ENCODE measurements at regions not wholly inside any gene's neighbourhood (a gene's known extent, or its start where the extent isn't known, plus 50 kb on each side); places are given as distances from the start of the nearest gene placed in this dataset.
A peak's percentile ranks its signal among the peaks of the same experiment; 100 is the strongest.

DNA sequence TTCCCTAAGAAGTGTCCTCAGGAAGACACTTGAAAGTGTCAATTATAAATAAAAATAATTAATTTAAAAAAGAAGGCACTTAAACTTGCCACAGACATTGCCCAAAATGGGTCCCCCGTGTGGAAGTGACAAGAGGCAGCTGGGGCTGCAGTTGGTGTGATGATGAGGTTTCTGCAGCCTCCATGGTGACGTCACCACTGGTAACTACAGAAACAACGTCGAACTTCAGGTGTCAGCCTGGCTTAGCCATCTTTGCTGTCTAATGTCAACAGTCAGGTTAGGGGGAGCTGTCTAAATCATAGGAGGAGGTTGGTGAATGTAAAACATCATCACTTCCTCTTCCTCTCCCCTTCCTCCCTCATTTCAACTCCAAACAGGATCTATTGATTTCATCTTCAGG is 328.6 kb downstream of the MN1 start:
- Histone ChIP-seq H3K9ac (ENCODE audit: low read length) (no peak overlapping the region), H3K27me3 (ENCODE audit: insufficient read depth, low read length) (no peaks in the 10 kb centered on the region), H3K79me2 (ENCODE audit: insufficient read depth, low read length) (no peaks in the 10 kb centered on the region), H3K4me1 (ENCODE audit: insufficient read depth, low read length) (peaks cover 37% of the 10 kb centered on the region), H3K36me3 (ENCODE audit: insufficient read depth, low read length) (no peaks in the 10 kb centered on the region), H3K4me2 (ENCODE audit: low read length) (no peak overlapping the region), H3K27ac (ENCODE audit: low read depth, low read length) (no peak overlapping the region), H3K9me3 (ENCODE audit: insufficient read depth, low read depth, low read length) (no peaks in the 10 kb centered on the region), H2AFZ (ENCODE audit: low read depth, low read length) (no peak overlapping the region), H3K4me3 (ENCODE audit: insufficient read depth, low read depth, low read length) (no peak overlapping the region), H4K20me1 (ENCODE audit: insufficient read depth, low read length) (no peaks in the 10 kb centered on the region)
- no peak for TF ChIP-seq EZH2 (IDR thresholded peaks at IDR 0.05; ENCODE audit: insufficient read depth, low read length)
- TF ChIP-seq, protein P1, sequence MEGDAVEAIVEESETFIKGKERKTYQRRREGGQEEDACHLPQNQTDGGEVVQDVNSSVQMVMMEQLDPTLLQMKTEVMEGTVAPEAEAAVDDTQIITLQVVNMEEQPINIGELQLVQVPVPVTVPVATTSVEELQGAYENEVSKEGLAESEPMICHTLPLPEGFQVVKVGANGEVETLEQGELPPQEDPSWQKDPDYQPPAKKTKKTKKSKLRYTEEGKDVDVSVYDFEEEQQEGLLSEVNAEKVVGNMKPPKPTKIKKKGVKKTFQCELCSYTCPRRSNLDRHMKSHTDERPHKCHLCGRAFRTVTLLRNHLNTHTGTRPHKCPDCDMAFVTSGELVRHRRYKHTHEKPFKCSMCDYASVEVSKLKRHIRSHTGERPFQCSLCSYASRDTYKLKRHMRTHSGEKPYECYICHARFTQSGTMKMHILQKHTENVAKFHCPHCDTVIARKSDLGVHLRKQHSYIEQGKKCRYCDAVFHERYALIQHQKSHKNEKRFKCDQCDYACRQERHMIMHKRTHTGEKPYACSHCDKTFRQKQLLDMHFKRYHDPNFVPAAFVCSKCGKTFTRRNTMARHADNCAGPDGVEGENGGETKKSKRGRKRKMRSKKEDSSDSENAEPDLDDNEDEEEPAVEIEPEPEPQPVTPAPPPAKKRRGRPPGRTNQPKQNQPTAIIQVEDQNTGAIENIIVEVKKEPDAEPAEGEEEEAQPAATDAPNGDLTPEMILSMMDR (IDR thresholded peaks at IDR 0.05; ENCODE audit: insufficient read depth, low read depth, low read length), result no peak
- FAIRE-seq, result no peak
- no peak overlapping the region for H3K4me3 Mint-ChIP-seq (ENCODE audit: unreplicated experiment)
- H3K4me1 Mint-ChIP-seq (ENCODE audit: low read depth, unreplicated experiment), result peaks cover 29% of the 10 kb centered on the region
- H3K36me3 Mint-ChIP-seq (ENCODE audit: low read depth, unreplicated experiment), result no peaks in the 10 kb centered on the region
- H3K9me3 Mint-ChIP-seq (ENCODE audit: unreplicated experiment), result no peaks in the 10 kb centered on the region
- no peaks in the 10 kb centered on the region for H3K27me3 Mint-ChIP-seq (ENCODE audit: low read depth, unreplicated experiment)
- peak overlapping the region; percentile 54 for H3K27ac Mint-ChIP-seq (ENCODE audit: unreplicated experiment)
- DNase-seq (ENCODE audit: low read depth), result no peak

DNA sequence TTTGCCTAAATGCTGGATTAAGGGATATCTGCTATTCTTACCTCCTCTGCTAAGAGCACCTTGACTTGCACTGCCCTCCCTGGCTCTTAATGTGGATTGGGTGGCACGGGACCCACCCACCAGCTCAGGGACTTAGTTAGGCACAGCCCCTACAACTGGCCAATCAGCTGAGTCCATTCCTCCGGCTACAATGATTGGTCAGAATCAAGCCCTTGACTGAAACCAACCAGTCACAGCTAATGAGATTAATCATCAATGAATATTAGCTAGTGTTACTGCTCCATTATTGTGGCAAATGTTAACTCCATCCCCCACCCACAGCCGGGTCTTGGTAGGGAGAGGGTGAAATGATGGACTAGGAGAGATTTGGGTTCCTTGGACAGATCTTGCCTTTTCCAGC is 328.0 kb downstream of the MN1 start:
- H3K79me2 ChIP-seq (ENCODE audit: insufficient read depth, low read length), result no peaks in the 10 kb centered on the region
- Mint-ChIP-seq H3K36me3 (ENCODE audit: low read depth, unreplicated experiment) (no peaks in the 10 kb centered on the region), H3K27me3 (ENCODE audit: low read depth, unreplicated experiment) (no peaks in the 10 kb centered on the region), H3K27ac (ENCODE audit: unreplicated experiment) (peak overlapping the region; percentile 54), H3K4me1 (ENCODE audit: low read depth, unreplicated experiment) (peaks cover 29% of the 10 kb centered on the region), H3K9me3 (ENCODE audit: unreplicated experiment) (no peaks in the 10 kb centered on the region), H3K4me3 (ENCODE audit: unreplicated experiment) (no peak overlapping the region)
- DNase-seq (ENCODE audit: low read depth) (no peak), FAIRE-seq (no peak)
- no peaks in the 10 kb centered on the region for H3K36me3 ChIP-seq (ENCODE audit: insufficient read depth, low read length)
- H3K9ac ChIP-seq (ENCODE audit: low read length), result no peak overlapping the region
- no peaks in the 10 kb centered on the region for H3K27me3 ChIP-seq (ENCODE audit: insufficient read depth, low read length)
- peak overlapping the region; percentile 79 for H3K27ac ChIP-seq (ENCODE audit: low read depth, low read length)
- peak overlapping the region; percentile 74 for H3K4me2 ChIP-seq (ENCODE audit: low read length)
- TF ChIP-seq EZH2 (IDR thresholded peaks at IDR 0.05; ENCODE audit: insufficient read depth, low read length), result no peak
- TF ChIP-seq, protein P1 (IDR thresholded peaks at IDR 0.05; ENCODE audit: insufficient read depth, low read depth, low read length), result no peak
- no peak overlapping the region for H2AFZ ChIP-seq (ENCODE audit: low read depth, low read length)
- peaks cover 37% of the 10 kb centered on the region for H3K4me1 ChIP-seq (ENCODE audit: insufficient read depth, low read length)
- no peaks in the 10 kb centered on the region for H4K20me1 ChIP-seq (ENCODE audit: insufficient read depth, low read length)
- H3K9me3 ChIP-seq (ENCODE audit: insufficient read depth, low read depth, low read length), result no peaks in the 10 kb centered on the region
- H3K4me3 ChIP-seq (ENCODE audit: insufficient read depth, low read depth, low read length), result no peak overlapping the region

DNA sequence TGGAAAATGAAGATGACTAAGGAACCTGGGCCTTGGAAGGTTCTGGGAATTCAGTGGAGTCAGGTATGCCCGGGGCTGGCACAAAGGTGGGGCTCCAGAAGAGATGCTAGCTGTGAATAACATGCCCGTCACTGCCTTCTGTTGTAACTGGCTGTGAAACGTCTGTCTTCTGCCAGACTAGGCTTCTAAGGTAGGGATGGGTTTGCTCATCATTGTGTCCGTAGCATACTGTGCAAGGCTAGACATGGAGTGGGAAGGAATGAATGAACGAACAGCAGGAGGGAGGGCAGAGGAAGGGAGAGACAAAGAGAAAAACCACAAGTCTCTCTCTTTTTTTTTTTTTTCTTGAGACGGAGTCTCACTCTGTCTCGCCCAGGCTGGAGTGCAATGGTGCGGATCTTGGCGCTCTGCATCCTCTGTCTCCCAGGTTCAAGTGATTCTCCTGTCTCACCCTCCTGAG is 327.4 kb downstream of the MN1 start:
- no peak overlapping the region for H3K4me3 Mint-ChIP-seq (ENCODE audit: unreplicated experiment)
- Histone ChIP-seq H3K79me2 (ENCODE audit: insufficient read depth, low read length) (no peaks in the 10 kb centered on the region), H3K36me3 (ENCODE audit: insufficient read depth, low read length) (no peaks in the 10 kb centered on the region), H2AFZ (ENCODE audit: low read depth, low read length) (no peak overlapping the region), H3K27ac (ENCODE audit: low read depth, low read length) (peak overlapping the region; percentile 79), H3K9me3 (ENCODE audit: insufficient read depth, low read depth, low read length) (no peaks in the 10 kb centered on the region), H3K4me3 (ENCODE audit: insufficient read depth, low read depth, low read length) (no peak overlapping the region), H4K20me1 (ENCODE audit: insufficient read depth, low read length) (no peaks in the 10 kb centered on the region), H3K27me3 (ENCODE audit: insufficient read depth, low read length) (no peaks in the 10 kb centered on the region), H3K9ac (ENCODE audit: low read length) (peak overlapping the region; percentile 57), H3K4me1 (ENCODE audit: insufficient read depth, low read length) (peaks cover 37% of the 10 kb centered on the region), H3K4me2 (ENCODE audit: low read length) (peak overlapping the region; percentile 74)
- peak overlapping the region; percentile 87 for H3K27ac Mint-ChIP-seq (ENCODE audit: unreplicated experiment)
- H3K36me3 Mint-ChIP-seq (ENCODE audit: low read depth, unreplicated experiment), result no peaks in the 10 kb centered on the region
- H3K4me1 Mint-ChIP-seq (ENCODE audit: low read depth, unreplicated experiment), result peaks cover 29% of the 10 kb centered on the region
- no peaks in the 10 kb centered on the region for H3K27me3 Mint-ChIP-seq (ENCODE audit: low read depth, unreplicated experiment)
- DNase-seq (ENCODE audit: low read depth) (peak; percentile 74), FAIRE-seq (peak; percentile 9)
- TF ChIP-seq EZH2 (IDR thresholded peaks at IDR 0.05; ENCODE audit: insufficient read depth, low read length), result no peak
- TF ChIP-seq, protein P1 (IDR thresholded peaks at IDR 0.05; ENCODE audit: insufficient read depth, low read depth, low read length), result no peak
- no peaks in the 10 kb centered on the region for H3K9me3 Mint-ChIP-seq (ENCODE audit: unreplicated experiment)

Measured in astrocyte (in vitro differentiated cells and primary cell).